MCF 10A (cell line): ENCODE measurements at regions not wholly inside any gene's neighbourhood (a gene's known extent, or its start where the extent isn't known, plus 50 kb on each side); places are given as distances from the start of the nearest gene placed in this dataset.

ENCODE experiments used
- BruUV-seq: library from RNA; stranded (reverse); fragments of 400-500 nt; replicated peaks from 2 replicates; lab custom pipeline; 2021; lab: Mats Ljungman, UMichigan
- CTCF ChIA-PET: fragments of 300-600 bp; sonication (Branson Sonifier 250); formaldehyde crosslinking; extraction: SDS; loops from one replicate; lab custom pipeline; 2021; ENCODE audit warnings: antibody characterized with exemption, inconsistent platforms; lab: Yijun Ruan, JAX
- POLR2A ChIA-PET: fragments of 300-600, 350-650 bp; sonication (Branson Sonifier 250); formaldehyde crosslinking; extraction: SDS; loops from one replicate; lab custom pipeline; 2020; ENCODE audit warnings: antibody characterized with exemption, inconsistent platforms; lab: Yijun Ruan, JAX
- DNase-seq: peaks from one replicate; pipeline ENCODE4 v3.0.0-alpha.2; 2018; ENCODE audit not compliant: unreplicated experiment
- H3K27ac Mint-ChIP-seq: one replicate; pipeline ENCODE4 v1.8.0; 2022; ENCODE audit warnings: mild to moderate bottlenecking, low read depth, mixed read lengths; ENCODE audit not compliant: unreplicated experiment
- H3K27me3 Mint-ChIP-seq: one replicate; pipeline ENCODE4 v1.8.0; 2022; ENCODE audit warnings: mixed read lengths; ENCODE audit not compliant: insufficient read depth, unreplicated experiment
- H3K36me3 Mint-ChIP-seq: one replicate; pipeline ENCODE4 v1.8.0; 2022; ENCODE audit warnings: mild to moderate bottlenecking, moderate library complexity, mixed read lengths; ENCODE audit not compliant: insufficient read depth, unreplicated experiment
- H3K4me1 Mint-ChIP-seq: one replicate; pipeline ENCODE4 v1.8.0; 2022; ENCODE audit warnings: mixed read lengths; ENCODE audit not compliant: insufficient read depth, unreplicated experiment
- H3K4me3 Mint-ChIP-seq: one replicate; pipeline ENCODE4 v1.8.0; 2022; ENCODE audit warnings: mild to moderate bottlenecking, moderate library complexity, mixed read lengths; ENCODE audit not compliant: unreplicated experiment
- H3K9me3 Mint-ChIP-seq: one replicate; pipeline ENCODE4 v1.8.0; 2022; ENCODE audit warnings: mixed read lengths; ENCODE audit not compliant: unreplicated experiment
- CTCF ChIP-seq: fragments of 200-600 bp; IDR thresholded peaks from one replicate; pipeline ENCODE4 v1.8.0; 2022; ENCODE audit warnings: antibody characterized with exemption, mild to moderate bottlenecking; ENCODE audit not compliant: unreplicated experiment
- intact Hi-C: fragments of 100-400 bp; cut with micrococcal nuclease; formaldehyde crosslinking; loops from 2 replicates; pipeline ENCODE4 v1.14.1; 2022

GRCh38 chr3:191005790-191006189, 143.3 kb upstream of the GMNC start:
- POLR2A ChIA-PET: interaction anchor here (0.6 kb wide), 1 partner anchor 24 kb away, joined by 3 read pairs; no protein-coding TSS in a partner anchor
- no peak overlapping the region for H3K27ac Mint-ChIP-seq
- no peak for TF ChIP-seq CTCF

GRCh38 chr3:191003742-191004141, 141.2 kb upstream of the GMNC start:
- no TSS peak for BruUV-seq
- ChIA-PET CTCF (no interaction called here), POLR2A (no interaction called here)
- no peak for TF ChIP-seq CTCF
- no peaks in the 10 kb centered on the region for H3K9me3 Mint-ChIP-seq
- no peak overlapping the region for H3K4me3 Mint-ChIP-seq
- H3K36me3 Mint-ChIP-seq: no peaks in the 10 kb centered on the region
- no peaks in the 10 kb centered on the region for H3K4me1 Mint-ChIP-seq
- H3K27me3 Mint-ChIP-seq: no peaks in the 10 kb centered on the region
- intact Hi-C loops: no loop called here
- no peak for DNase-seq
- H3K27ac Mint-ChIP-seq: no peak overlapping the region

More at GRCh38 chr3:191005790-191006189, 143.3 kb upstream of the GMNC start:
- CTCF ChIA-PET: interaction anchor here (0.6 kb wide), 1 partner anchor 1195 kb away, joined by 3 read pairs; no protein-coding TSS in a partner anchor
- Mint-ChIP-seq H3K9me3 (no peaks in the 10 kb centered on the region), H3K4me1 (no peaks in the 10 kb centered on the region), H3K4me3 (no peak overlapping the region), H3K36me3 (no peaks in the 10 kb centered on the region), H3K27me3 (no peaks in the 10 kb centered on the region)
- intact Hi-C loops: no loop called here
- BruUV-seq: no TSS peak
- no peak for DNase-seq

DNA sequence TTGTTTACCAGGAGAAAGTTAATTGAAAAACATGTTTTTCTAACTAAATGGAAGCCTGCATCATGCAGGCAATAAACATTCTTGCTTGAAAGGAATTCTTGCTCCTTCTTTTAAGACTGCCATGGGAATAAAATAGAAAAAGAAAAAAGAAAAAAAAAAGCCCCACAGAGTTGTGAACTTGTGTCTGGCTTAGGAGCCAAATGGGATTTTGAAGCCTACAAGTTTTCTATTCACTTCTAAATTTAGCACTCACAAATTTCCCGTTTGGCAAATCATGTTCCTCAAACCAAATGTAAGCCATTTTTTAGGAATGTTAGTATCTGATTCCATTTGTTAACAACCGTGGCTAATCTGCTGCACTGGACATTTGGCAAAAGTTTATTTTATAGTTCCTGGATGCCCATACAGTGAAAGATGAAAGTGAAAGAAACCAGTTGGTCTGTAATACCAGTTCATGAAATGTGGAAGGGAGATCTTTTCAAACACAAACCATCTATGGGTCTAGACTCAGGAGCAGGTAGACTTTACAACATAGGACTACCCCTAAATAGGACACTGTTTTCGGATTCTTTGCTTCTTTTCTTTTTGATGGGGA, 133.8 kb upstream of the GMNC start:
- Mint-ChIP-seq H3K9me3 (no peaks in the 10 kb centered on the region), H3K36me3 (no peaks in the 10 kb centered on the region), H3K4me1 (no peaks in the 10 kb centered on the region), H3K27me3 (no peaks in the 10 kb centered on the region), H3K4me3 (no peak overlapping the region), H3K27ac (no peak overlapping the region)
- TF ChIP-seq CTCF: no peak
- CTCF ChIA-PET: no interaction called here
- no TSS peak for BruUV-seq
- intact Hi-C loops: no loop called here
- POLR2A ChIA-PET: no interaction called here
- no peak for DNase-seq

DNA sequence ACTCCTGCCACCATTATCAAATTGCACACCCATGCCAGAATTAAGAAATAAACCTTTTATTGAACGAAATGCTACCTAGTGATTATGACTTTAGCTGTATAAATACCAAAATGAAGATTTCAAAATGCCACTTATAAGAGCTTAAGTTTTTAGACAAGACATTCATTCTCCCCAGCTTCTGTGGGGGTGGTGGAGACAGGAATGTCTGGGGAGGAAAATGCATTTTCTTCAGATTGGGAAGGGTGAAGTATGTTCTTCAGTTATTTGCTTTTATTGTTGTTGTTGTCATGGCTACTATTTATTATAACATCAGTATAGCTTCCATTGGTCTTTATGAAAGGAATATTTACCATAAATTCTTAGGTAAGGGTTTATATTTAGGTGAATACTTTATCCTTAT, 132.7 kb upstream of the GMNC start:
- POLR2A ChIA-PET: no interaction called here
- H3K4me1 Mint-ChIP-seq: no peaks in the 10 kb centered on the region

More for the DNA sequence above, 132.7 kb upstream of the GMNC start:
- no peak for TF ChIP-seq CTCF
- intact Hi-C loops: no loop called here
- Mint-ChIP-seq H3K9me3 (no peaks in the 10 kb centered on the region), H3K27ac (no peak overlapping the region), H3K36me3 (no peaks in the 10 kb centered on the region), H3K27me3 (no peaks in the 10 kb centered on the region), H3K4me3 (no peak overlapping the region)
- BruUV-seq: no TSS peak
- CTCF ChIA-PET: no interaction called here
- DNase-seq: no peak
